GM12878 (cell line): ENCODE measurements at regions not wholly inside any gene's neighbourhood (a gene's known extent, or its start where the extent isn't known, plus 50 kb on each side); places are given as distances from the start of the nearest gene placed in this dataset.

Experiments
- ATAC-seq: fragments of 200-7000 bp; cut with Tn5 transposase; 3 replicates; pipeline ENCODE4 v1.9.1; 2020; ENCODE audit warnings: mild to moderate bottlenecking, moderate library complexity
- BruUV-seq: library from RNA; stranded (reverse); fragments of 400-500 nt; replicated peaks from 2 replicates; lab custom pipeline; 2021; lab: Mats Ljungman, UMichigan
- CTCF ChIA-PET: fragments of 300-600 bp; sonication (Branson Sonifier 250); formaldehyde crosslinking; extraction: SDS; loops from one replicate; lab custom pipeline; 2021; ENCODE audit warnings: inconsistent platforms; lab: Yijun Ruan, JAX
- POLR2A ChIA-PET: fragments of 350-600 bp; formaldehyde crosslinking; extraction: SDS; loops from one replicate; lab custom pipeline; 2021; ENCODE audit warnings: inconsistent platforms; lab: Charles Lee
- RAD21 ChIA-PET: fragments of 300-600 bp; sonication (Branson Sonifier 250); formaldehyde crosslinking; loops from one replicate; lab custom pipeline; 2023; ENCODE audit warnings: antibody characterized with exemption; ENCODE audit not compliant: unreplicated experiment; lab: Charles Lee
- SMC1A ChIA-PET: fragments of 300-600 bp; sonication (Branson Sonifier 250); formaldehyde crosslinking; loops from one replicate; lab custom pipeline; 2023; ENCODE audit not compliant: unreplicated experiment, uncharacterized antibody; lab: Charles Lee
- DNase-seq: peaks from one replicate; pipeline ENCODE4 v3.0.0-alpha.2; 2011; ENCODE audit warnings: low read depth, low spot score
- FAIRE-seq: peaks from 3 replicates; lab custom pipeline; 2011; peaks lifted over from hg19 to GRCh38; lab: Jason Lieb, UNC
- H2AFZ ChIP-seq: 2 replicates; pipeline ENCODE4 v1.6.0; 2011; ENCODE audit warnings: low read depth, low read length, control low read depth; ENCODE audit not compliant: control insufficient read depth
- H3K27ac ChIP-seq: 2 replicates; pipeline ENCODE4 v1.5.1; 2011; ENCODE audit warnings: control low read depth; ENCODE audit not compliant: control insufficient read depth, insufficient read depth
- H3K27me3 ChIP-seq, 2 experiments: replicated peaks in 1 of 2; 2 replicates each; pipeline versions ENCODE4 v1.6.0 to v1.6.1; 2011; ENCODE audit warnings: low read length in 1 of 2; ENCODE audit not compliant: control insufficient read depth in 2 of 2, insufficient read depth in 2 of 2
- H3K36me3 ChIP-seq, 2 experiments: 2 replicates each; pipeline ENCODE4 v1.5.1; 2011; ENCODE audit warnings: low read length in 1 of 2; ENCODE audit not compliant: control insufficient read depth in 2 of 2, insufficient read depth in 2 of 2
- H3K4me1 ChIP-seq: 2 replicates; pipeline ENCODE4 v1.6.1; 2011; ENCODE audit warnings: mild to moderate bottlenecking, low read length, moderate library complexity, mixed read lengths; ENCODE audit not compliant: control insufficient read depth, insufficient read depth
- H3K4me2 ChIP-seq: 2 replicates; pipeline ENCODE4 v1.6.0; 2011; ENCODE audit warnings: control low read depth; ENCODE audit not compliant: control insufficient read depth, insufficient read depth
- H3K4me3 ChIP-seq: fragments of 200-600 bp; sonication (generic); 2 replicates; pipeline ENCODE4 v1.5.1; 2016
- H3K79me2 ChIP-seq: 2 replicates; pipeline ENCODE4 v1.6.0; 2011; ENCODE audit warnings: low read length; ENCODE audit not compliant: control insufficient read depth, insufficient read depth
- H3K9ac ChIP-seq: 2 replicates; pipeline ENCODE4 v1.8.0; 2011; ENCODE audit warnings: low read length, control low read depth, mixed read lengths; ENCODE audit not compliant: control insufficient read depth, insufficient read depth
- H3K9me3 ChIP-seq: replicated peaks from 3 replicates; pipeline ENCODE4 v1.5.1; 2011; ENCODE audit warnings: mild to moderate bottlenecking, low read length; ENCODE audit not compliant: control insufficient read depth, insufficient read depth
- H4K20me1 ChIP-seq: 2 replicates; pipeline ENCODE4 v1.6.0; 2011; ENCODE audit not compliant: control insufficient read depth, insufficient read depth
- BCL11A ChIP-seq: IDR thresholded peaks from 2 replicates; pipeline ENCODE4 v1.6.1; 2011; ENCODE audit warnings: low read depth, low read length
- EGR1 ChIP-seq, 2 experiments: IDR thresholded peaks; 1 replicate in 1 of 2; 2 replicates in 1 of 2; pipeline ENCODE4 v1.6.1; 2011 to 2012; ENCODE audit warnings: low read depth in 2 of 2, low read length in 2 of 2, borderline replicate concordance in 1 of 2, mild to moderate bottlenecking in 1 of 2, moderate library complexity in 1 of 2
- IKZF1 ChIP-seq: fragments of 450-650 bp; conservative IDR thresholded peaks from 2 replicates; pipeline ENCODE4 v1.6.1; 2017; ENCODE audit warnings: antibody characterized with exemption, mild to moderate bottlenecking
- MEF2A ChIP-seq: IDR thresholded peaks from 2 replicates; pipeline ENCODE4 v1.6.1; 2011; ENCODE audit warnings: low read depth, mild to moderate bottlenecking, low read length, moderate library complexity; ENCODE audit not compliant: insufficient read depth
- RAD21 ChIP-seq: IDR thresholded peaks from 2 replicates; pipeline ENCODE4 v1.6.1; 2011; ENCODE audit warnings: mild to moderate bottlenecking, low read depth, low read length, moderate library complexity; ENCODE audit not compliant: insufficient read depth
- RELB ChIP-seq: fragments of 450-650 bp; IDR thresholded peaks from 2 replicates; pipeline ENCODE4 v1.6.1; 2017; ENCODE audit warnings: low read depth, mild to moderate bottlenecking, moderate library complexity
- SMC3 ChIP-seq: IDR thresholded peaks from 2 replicates; pipeline ENCODE4 v1.6.1; 2011; ENCODE audit warnings: low read length, improper control_type of control experiment, borderline replicate concordance
- TBL1XR1 ChIP-seq: IDR thresholded peaks from 2 replicates; pipeline ENCODE4 v1.6.1; 2012; ENCODE audit warnings: low read depth, low read length, improper control_type of control experiment
- WGBS: methylation state at CpG from one replicate; pipeline ENCODE4 v1.1.6; 2016; ENCODE audit warnings: low lambda C conversion rate; ENCODE audit not compliant: insufficient replicate concordance, insufficient coverage; ENCODE audit errors: missing lambda C conversion rate; 5-methylcytosine and 5-hydroxymethylcytosine counted together
- in situ Hi-C: fragments of 300-500 bp; cut with MboI; formaldehyde crosslinking; loops from 9 replicates; pipeline ENCODE4 v1.14.3; 2018; ENCODE audit warnings: mixed read lengths
- intact Hi-C: fragments of 100-400 bp; cut with micrococcal nuclease; formaldehyde crosslinking; loops from one replicate; pipeline ENCODE4 v1.14.2; 2022; ENCODE audit not compliant: unreplicated experiment
- TF ChIP-seq, protein P1 (sequence below): fragments of 450-650 bp; IDR thresholded peaks from 2 replicates; pipeline ENCODE4 v1.6.1; 2017; ENCODE audit warnings: mild to moderate bottlenecking, moderate library complexity
- TF ChIP-seq, protein P2 (sequence below): IDR thresholded peaks from 2 replicates; pipeline ENCODE4 v1.6.1; 2012; ENCODE audit warnings: improper control_type of control experiment, low read depth, low read length; ENCODE audit not compliant: insufficient replicate concordance

DNA sequence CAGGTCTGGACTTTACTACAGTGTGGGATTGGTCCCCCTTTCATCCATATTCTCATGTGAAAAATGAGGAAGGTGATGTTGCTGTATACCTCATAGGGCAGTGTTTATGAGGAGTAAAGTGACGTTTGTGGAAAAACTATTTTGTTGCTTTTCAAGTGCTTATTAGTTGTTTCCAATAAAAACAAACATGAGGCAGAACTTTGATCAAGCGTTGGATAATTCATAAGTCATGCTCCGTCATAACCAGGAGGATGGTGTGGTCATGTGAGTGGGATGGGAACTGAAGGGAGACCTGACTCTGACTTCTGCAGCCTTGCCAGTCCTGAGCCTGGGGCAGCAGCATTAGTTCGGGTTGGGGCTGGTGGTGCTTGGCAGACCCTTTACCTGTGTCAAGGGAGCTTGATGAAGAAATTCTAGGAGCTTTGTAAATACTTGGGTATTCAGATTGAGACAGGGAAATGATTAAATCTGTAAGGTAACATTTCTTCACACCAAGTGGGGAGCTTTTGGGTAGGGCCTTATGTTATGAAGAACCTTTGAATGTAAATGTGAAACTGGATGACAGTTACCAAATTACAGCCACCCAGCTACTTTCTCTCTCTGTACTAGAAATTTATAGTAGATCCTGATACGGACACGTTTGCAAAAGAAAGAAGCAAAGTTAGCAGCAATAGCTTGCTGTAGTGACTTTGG, 462.4 kb upstream of the RGS6 start:
- FAIRE-seq, result no peak
- WGBS, result 86% methylated on average over 6 of the region's 6 CpGs
- H3K27me3 ChIP-seq, result no peaks in the 10 kb centered on the region
- DNase-seq, result no peak
- H3K9ac ChIP-seq, result no peak overlapping the region; the same call in 1 of the 2 replicates
- intact Hi-C loops (no loop called here), in situ Hi-C loops (no loop called here)
- no peaks in the 10 kb centered on the region for H4K20me1 ChIP-seq
- CTCF ChIA-PET, result interaction anchor here (0.6 to 1.2 kb wide), 7 partner anchors 9 to 85 kb away, joined by 3 to 4 read pairs (median 3); no protein-coding TSS in a partner anchor
- no peak overlapping the region for H3K4me3 ChIP-seq
- no peak overlapping the region for H2AFZ ChIP-seq
- SMC1A ChIA-PET, result interaction anchor here (0.7 to 1.9 kb wide), 15 partner anchors 9 to 125 kb away, joined by 3 to 10 read pairs (median 5); no protein-coding TSS in a partner anchor
- peak overlapping the region; percentile 15; the same call in 1 of the 2 replicates for H3K4me2 ChIP-seq
- no TSS peak for BruUV-seq
- POLR2A ChIA-PET, result interaction anchor here (0.6 to 3.0 kb wide), 5 partner anchors 12 to 39 kb away, joined by 4 to 10 read pairs (median 6); no protein-coding TSS in a partner anchor
- H3K9me3 ChIP-seq, result no peaks in the 10 kb centered on the region; the same call in 2 of the 3 replicates
- H3K27ac ChIP-seq, result peak overlapping the region; percentile 17
- peak; percentile 37 for ATAC-seq
- H3K36me3 ChIP-seq, result no peaks in the 10 kb centered on the region; a peak in 1 of 4 replicates
- RAD21 ChIA-PET, result interaction anchor here (0.7 to 1.9 kb wide), 15 partner anchors 11 to 112 kb away, joined by 3 to 6 read pairs (median 3); no protein-coding TSS in a partner anchor
- peaks cover 39% of the 10 kb centered on the region for H3K79me2 ChIP-seq
- H3K4me1 ChIP-seq, result peaks cover 23% of the 10 kb centered on the region
- TF ChIP-seq, protein P1, sequence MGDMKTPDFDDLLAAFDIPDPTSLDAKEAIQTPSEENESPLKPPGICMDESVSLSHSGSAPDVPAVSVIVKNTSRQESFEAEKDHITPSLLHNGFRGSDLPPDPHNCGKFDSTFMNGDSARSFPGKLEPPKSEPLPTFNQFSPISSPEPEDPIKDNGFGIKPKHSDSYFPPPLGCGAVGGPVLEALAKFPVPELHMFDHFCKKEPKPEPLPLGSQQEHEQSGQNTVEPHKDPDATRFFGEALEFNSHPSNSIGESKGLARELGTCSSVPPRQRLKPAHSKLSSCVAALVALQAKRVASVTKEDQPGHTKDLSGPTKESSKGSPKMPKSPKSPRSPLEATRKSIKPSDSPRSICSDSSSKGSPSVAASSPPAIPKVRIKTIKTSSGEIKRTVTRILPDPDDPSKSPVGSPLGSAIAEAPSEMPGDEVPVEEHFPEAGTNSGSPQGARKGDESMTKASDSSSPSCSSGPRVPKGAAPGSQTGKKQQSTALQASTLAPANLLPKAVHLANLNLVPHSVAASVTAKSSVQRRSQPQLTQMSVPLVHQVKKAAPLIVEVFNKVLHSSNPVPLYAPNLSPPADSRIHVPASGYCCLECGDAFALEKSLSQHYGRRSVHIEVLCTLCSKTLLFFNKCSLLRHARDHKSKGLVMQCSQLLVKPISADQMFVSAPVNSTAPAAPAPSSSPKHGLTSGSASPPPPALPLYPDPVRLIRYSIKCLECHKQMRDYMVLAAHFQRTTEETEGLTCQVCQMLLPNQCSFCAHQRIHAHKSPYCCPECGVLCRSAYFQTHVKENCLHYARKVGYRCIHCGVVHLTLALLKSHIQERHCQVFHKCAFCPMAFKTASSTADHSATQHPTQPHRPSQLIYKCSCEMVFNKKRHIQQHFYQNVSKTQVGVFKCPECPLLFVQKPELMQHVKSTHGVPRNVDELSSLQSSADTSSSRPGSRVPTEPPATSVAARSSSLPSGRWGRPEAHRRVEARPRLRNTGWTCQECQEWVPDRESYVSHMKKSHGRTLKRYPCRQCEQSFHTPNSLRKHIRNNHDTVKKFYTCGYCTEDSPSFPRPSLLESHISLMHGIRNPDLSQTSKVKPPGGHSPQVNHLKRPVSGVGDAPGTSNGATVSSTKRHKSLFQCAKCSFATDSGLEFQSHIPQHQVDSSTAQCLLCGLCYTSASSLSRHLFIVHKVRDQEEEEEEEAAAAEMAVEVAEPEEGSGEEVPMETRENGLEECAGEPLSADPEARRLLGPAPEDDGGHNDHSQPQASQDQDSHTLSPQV, result no peak
- TF ChIP-seq BCL11A, result no peak
- no peak for TF ChIP-seq TBL1XR1
- TF ChIP-seq EGR1 (IDR thresholded peaks at IDR 0.05; ENCODE audit: borderline replicate concordance in 1 of 2, low read depth in 2 of 2, low read length in 2 of 2), result no peak
- TF ChIP-seq SMC3, result no peak
- no peak for TF ChIP-seq IKZF1
- no peak for TF ChIP-seq MEF2A
- no peak for TF ChIP-seq RAD21
- TF ChIP-seq, protein P2, sequence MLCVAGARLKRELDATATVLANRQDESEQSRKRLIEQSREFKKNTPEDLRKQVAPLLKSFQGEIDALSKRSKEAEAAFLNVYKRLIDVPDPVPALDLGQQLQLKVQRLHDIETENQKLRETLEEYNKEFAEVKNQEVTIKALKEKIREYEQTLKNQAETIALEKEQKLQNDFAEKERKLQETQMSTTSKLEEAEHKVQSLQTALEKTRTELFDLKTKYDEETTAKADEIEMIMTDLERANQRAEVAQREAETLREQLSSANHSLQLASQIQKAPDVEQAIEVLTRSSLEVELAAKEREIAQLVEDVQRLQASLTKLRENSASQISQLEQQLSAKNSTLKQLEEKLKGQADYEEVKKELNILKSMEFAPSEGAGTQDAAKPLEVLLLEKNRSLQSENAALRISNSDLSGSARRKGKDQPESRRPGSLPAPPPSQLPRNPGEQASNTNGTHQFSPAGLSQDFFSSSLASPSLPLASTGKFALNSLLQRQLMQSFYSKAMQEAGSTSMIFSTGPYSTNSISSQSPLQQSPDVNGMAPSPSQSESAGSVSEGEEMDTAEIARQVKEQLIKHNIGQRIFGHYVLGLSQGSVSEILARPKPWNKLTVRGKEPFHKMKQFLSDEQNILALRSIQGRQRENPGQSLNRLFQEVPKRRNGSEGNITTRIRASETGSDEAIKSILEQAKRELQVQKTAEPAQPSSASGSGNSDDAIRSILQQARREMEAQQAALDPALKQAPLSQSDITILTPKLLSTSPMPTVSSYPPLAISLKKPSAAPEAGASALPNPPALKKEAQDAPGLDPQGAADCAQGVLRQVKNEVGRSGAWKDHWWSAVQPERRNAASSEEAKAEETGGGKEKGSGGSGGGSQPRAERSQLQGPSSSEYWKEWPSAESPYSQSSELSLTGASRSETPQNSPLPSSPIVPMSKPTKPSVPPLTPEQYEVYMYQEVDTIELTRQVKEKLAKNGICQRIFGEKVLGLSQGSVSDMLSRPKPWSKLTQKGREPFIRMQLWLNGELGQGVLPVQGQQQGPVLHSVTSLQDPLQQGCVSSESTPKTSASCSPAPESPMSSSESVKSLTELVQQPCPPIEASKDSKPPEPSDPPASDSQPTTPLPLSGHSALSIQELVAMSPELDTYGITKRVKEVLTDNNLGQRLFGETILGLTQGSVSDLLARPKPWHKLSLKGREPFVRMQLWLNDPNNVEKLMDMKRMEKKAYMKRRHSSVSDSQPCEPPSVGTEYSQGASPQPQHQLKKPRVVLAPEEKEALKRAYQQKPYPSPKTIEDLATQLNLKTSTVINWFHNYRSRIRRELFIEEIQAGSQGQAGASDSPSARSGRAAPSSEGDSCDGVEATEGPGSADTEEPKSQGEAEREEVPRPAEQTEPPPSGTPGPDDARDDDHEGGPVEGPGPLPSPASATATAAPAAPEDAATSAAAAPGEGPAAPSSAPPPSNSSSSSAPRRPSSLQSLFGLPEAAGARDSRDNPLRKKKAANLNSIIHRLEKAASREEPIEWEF, result no peak
- TF ChIP-seq RELB, result no peak
